HEK293 (cell line): ENCODE measurements at regions not wholly inside any gene's neighbourhood (a gene's known extent, or its start where the extent isn't known, plus 50 kb on each side); places are given as distances from the start of the nearest gene placed in this dataset.

Experiments
- ZBTB20 ChIP-seq: fragments of 450-650 bp; formaldehyde crosslinking; IDR thresholded peaks from 2 replicates; pipeline ENCODE4 v1.5.1; 2016; ENCODE audit warnings: missing biosample characterization, missing genetic modification characterization
- ZNF2 ChIP-seq: fragments of 450-650 bp; formaldehyde crosslinking; IDR thresholded peaks from 2 replicates; pipeline ENCODE4 v1.5.1; 2016; ENCODE audit warnings: missing biosample characterization, missing genetic modification characterization
- ZNF274 ChIP-seq, 2 experiments: fragments of 200-500 bp in 1 of 2; fragments of 450-650 bp in 1 of 2; sonication (Bioruptor generic) in 1 of 2; formaldehyde crosslinking in 1 of 2; IDR thresholded peaks; 2 replicates each; pipeline versions ENCODE4 v1.5.1 to v1.6.1; 2014 to 2016; ENCODE audit warnings: borderline replicate concordance in 1 of 2, inconsistent platforms in 1 of 2, low read length in 1 of 2, missing biosample characterization in 1 of 2, missing genetic modification characterization in 1 of 2
- ZNF302 ChIP-seq: fragments of 450-650 bp; formaldehyde crosslinking; IDR thresholded peaks from 2 replicates; pipeline ENCODE4 v1.5.1; 2016; ENCODE audit warnings: missing biosample characterization, missing genetic modification characterization, low read depth
- ZNF530 ChIP-seq: fragments of 450-650 bp; formaldehyde crosslinking; IDR thresholded peaks from 2 replicates; pipeline ENCODE4 v1.5.1; 2016; ENCODE audit warnings: low read depth, missing biosample characterization, missing genetic modification characterization
- ZNF792 ChIP-seq: fragments of 450-650 bp; formaldehyde crosslinking; IDR thresholded peaks from 2 replicates; pipeline ENCODE4 v1.5.1; 2016; ENCODE audit warnings: missing biosample characterization, missing genetic modification characterization
- TF ChIP-seq, protein P1 (sequence below): fragments of 450-650 bp; IDR thresholded peaks from 2 replicates; pipeline ENCODE4 v1.5.1; 2018; ENCODE audit warnings: missing biosample characterization, missing genetic modification characterization
- TF ChIP-seq, protein P2 (sequence below): fragments of 450-650 bp; formaldehyde crosslinking; IDR thresholded peaks from 2 replicates; pipeline ENCODE4 v1.5.1; 2016; ENCODE audit warnings: missing biosample characterization, missing genetic modification characterization

GRCh38 chrX:92230628-92231027, 451.5 kb downstream of the PCDH11X start:
- TF ChIP-seq ZNF2 (tag by site-specific recombination) (no peak), ZBTB20 (tag by site-specific recombination) (no peak), ZNF302 (tag by site-specific recombination) (no peak), ZNF274 (IDR thresholded peaks at IDR 0.05; ENCODE audit: low read length) (no peak), ZNF274 (tag by site-specific recombination; IDR thresholded peaks at IDR 0.05; ENCODE audit: borderline replicate concordance) (no peak), ZNF792 (tag by site-specific recombination) (no peak), ZNF530 (tag by site-specific recombination) (no peak)
- TF ChIP-seq, protein P1, sequence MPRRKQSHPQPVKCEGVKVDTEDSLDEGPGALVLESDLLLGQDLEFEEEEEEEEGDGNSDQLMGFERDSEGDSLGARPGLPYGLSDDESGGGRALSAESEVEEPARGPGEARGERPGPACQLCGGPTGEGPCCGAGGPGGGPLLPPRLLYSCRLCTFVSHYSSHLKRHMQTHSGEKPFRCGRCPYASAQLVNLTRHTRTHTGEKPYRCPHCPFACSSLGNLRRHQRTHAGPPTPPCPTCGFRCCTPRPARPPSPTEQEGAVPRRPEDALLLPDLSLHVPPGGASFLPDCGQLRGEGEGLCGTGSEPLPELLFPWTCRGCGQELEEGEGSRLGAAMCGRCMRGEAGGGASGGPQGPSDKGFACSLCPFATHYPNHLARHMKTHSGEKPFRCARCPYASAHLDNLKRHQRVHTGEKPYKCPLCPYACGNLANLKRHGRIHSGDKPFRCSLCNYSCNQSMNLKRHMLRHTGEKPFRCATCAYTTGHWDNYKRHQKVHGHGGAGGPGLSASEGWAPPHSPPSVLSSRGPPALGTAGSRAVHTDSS (tag by site-specific recombination) = no peak
- TF ChIP-seq, protein P2, sequence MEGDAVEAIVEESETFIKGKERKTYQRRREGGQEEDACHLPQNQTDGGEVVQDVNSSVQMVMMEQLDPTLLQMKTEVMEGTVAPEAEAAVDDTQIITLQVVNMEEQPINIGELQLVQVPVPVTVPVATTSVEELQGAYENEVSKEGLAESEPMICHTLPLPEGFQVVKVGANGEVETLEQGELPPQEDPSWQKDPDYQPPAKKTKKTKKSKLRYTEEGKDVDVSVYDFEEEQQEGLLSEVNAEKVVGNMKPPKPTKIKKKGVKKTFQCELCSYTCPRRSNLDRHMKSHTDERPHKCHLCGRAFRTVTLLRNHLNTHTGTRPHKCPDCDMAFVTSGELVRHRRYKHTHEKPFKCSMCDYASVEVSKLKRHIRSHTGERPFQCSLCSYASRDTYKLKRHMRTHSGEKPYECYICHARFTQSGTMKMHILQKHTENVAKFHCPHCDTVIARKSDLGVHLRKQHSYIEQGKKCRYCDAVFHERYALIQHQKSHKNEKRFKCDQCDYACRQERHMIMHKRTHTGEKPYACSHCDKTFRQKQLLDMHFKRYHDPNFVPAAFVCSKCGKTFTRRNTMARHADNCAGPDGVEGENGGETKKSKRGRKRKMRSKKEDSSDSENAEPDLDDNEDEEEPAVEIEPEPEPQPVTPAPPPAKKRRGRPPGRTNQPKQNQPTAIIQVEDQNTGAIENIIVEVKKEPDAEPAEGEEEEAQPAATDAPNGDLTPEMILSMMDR = no peak
